Epithelial cell of prostate (primary cell): ENCODE measurements at regions not wholly inside any gene's neighbourhood (a gene's known extent, or its start where the extent isn't known, plus 50 kb on each side); places are given as distances from the start of the nearest gene placed in this dataset.

Source experiments
- DNase-seq: peaks from one replicate; pipeline ENCODE4 v3.0.0-alpha.2; 2011; ENCODE audit warnings: low read depth, low spot score
- H3K27ac ChIP-seq: fragments of 450-650 bp; 2 replicates; pipeline ENCODE4 v1.5.1; 2017; ENCODE audit warnings: mild to moderate bottlenecking

DNA sequence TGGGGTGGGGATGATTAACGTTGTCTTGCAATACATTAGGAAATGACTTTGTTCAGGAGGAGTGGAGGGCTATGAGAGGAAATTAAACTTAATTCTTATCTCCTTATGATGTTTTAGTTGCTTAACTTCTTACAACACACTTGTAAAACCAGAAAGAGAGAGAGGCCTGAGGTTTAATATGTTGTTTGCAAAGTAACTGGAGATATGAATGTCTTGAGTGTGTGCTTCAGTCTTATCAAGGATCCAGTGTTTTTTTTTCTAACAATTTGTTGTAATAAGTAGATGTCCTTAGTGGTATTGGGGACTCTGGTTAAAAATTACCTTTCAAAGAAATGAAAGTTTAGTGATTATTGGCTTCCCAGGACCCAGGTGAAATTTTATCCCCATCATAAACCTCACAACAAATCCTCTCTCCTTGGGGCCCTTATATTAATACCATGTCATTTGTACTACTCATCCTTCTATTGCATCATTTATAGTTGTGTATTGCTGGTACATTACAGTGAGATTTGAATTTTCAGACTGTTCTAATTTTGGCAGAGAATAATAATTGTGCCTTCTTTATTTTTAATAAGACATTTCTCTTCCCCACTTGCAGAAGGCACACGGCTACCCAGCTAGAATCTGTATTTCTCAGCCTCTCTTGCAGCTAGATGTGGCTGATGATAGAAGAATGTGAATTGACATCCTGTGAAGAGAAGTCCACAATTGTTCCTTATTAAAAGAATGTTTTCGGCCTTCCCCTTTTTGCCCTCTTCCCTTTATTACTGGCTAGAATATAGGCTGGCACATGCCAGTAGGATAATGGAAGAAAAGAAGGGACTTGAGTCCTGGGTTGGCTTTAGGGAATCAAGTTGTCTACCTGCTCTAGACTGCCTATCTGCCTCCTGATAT, 91.9 kb upstream of the CXCR4 start:
- DNase-seq: no peak
- H3K27ac ChIP-seq: no peak overlapping the region

- no peak overlapping the region for H3K27ac ChIP-seq
- no peak for DNase-seq
Observed at GRCh38 chr2:136208682-136209420, 90.9 kb upstream of the CXCR4 start.

DNA sequence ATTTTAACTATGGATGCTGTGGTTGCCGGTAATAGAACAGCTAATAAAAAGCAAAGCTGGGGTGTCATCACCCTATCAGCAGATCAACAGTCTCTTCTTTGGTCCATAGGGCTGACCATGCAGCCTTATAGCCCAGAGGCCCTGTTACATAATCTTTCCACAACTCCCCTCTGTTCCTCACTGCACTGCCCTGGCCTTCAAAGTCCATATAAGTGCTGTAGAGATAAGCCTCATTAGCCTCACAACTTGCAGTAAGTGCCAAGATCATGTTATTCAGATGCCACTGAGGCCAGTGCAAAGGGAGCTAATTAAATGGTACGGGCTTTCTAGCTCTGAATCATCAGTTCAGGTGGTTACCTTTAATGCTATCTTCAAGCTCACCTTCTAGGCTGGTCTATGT, 89.7 kb upstream of the CXCR4 start:
- no peak overlapping the region for H3K27ac ChIP-seq
- DNase-seq: no peak

GRCh38 chr2:136207030-136207623, 89.2 kb upstream of the CXCR4 start:
- DNase-seq: no peak
- no peak overlapping the region for H3K27ac ChIP-seq

GRCh38 chr2:136206613-136207012, 88.7 kb upstream of the CXCR4 start:
- H3K27ac ChIP-seq: no peak overlapping the region

GRCh38 chr2:136205615-136206014, 87.7 kb upstream of the CXCR4 start:
- H3K27ac ChIP-seq: no peak overlapping the region
- DNase-seq: no peak

More at GRCh38 chr2:136206613-136207012, 88.7 kb upstream of the CXCR4 start:
- no peak for DNase-seq

- H3K27ac ChIP-seq: no peak overlapping the region
- DNase-seq: no peak
Observed at GRCh38 chr2:136204971-136205370, 87.0 kb upstream of the CXCR4 start.

DNA sequence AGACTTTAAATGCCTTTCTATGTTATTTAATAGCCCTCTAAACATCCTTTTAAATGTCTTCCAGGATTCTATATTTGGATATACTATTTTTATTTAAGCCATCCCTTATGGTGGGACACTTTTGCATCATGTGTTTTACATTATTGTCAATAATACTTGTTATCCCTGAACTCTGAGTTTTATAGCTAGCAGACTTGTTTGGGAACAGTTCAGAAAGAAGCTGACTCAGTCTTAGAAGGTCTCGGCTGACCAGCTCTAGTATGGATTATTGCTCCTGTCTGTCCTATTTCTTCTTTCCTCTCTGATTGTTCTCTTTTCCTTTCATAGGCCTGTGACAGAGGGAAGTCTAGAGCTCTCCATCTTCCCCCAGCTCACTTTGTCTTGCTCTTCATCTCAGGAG, 77.3 kb upstream of the CXCR4 start:
- DNase-seq: no peak

GRCh38 chr2:136191041-136191440, 73.1 kb upstream of the CXCR4 start:
- H3K27ac ChIP-seq: no peak overlapping the region
- no peak for DNase-seq

More for the DNA sequence above, 77.3 kb upstream of the CXCR4 start:
- no peak overlapping the region for H3K27ac ChIP-seq

DNA sequence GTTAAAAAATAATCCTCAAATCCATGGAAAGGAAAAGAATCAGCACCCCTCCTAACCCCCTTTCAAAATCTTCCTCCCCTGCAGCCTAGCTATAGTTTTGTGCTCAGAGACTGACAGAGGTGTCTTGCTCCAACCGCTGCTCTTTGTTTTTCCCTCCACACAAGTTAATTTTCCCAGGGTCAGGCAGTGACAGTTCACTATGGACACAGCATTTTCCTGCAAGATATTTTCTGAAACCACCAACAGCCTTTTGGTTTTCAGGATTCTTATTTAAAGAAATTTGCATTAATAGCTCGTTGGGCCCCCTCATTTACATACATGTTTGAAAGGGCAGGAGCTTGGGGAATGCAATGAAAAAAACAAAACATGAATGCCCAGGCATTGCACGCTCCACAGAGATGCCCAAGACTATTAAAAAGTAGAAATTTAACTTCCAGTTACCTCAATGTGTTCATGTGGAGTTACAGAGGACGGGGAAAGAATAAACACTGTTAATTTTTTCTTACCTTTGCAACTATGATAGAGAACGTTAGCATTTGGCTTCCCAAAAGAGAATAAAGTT, 71.4 kb upstream of the CXCR4 start:
- no peak overlapping the region for H3K27ac ChIP-seq
- DNase-seq: no peak

- H3K27ac ChIP-seq: no peak overlapping the region
- DNase-seq: no peak
Observed at GRCh38 chr2:136188086-136188485, 70.1 kb upstream of the CXCR4 start.

DNA sequence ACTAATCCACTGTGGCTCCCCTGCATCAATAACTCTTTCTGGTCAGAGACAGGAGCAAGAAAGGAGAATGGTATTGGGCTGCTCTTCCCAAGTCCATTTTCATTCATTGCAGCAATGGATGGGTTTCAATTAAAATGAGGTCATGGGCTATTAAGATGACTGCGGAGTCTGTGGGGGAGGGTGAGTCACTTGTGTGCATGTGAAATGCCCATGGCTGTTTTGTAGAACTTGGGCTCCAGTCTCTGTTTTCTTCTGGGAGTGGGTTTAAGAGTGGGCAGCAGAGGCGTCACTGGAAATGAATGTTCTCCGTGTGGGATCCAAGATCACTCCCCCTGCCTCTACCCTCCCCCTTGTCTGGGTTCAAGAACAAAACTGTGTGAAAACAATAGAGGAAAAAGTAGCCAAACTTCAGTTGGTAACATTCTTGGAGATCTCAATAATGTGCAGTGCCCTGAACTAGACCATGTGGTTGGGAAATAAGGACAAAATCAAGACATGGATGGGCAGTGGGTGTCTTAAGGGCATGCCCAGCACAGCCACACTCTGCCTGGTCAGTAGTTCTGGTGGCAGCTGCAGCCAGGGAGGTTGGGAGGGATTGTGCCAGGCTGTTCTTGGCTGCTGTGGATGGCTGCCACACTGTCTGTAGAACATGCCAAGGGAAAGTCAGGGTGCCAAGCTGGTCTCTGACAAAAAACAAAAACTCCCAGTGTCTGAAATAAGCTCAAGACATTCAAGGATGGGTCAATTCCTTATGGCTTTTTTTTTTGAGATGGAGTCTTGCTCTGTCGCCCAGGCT, 68.2 kb upstream of the CXCR4 start:
- DNase-seq: no peak
- no peak overlapping the region for H3K27ac ChIP-seq

DNA sequence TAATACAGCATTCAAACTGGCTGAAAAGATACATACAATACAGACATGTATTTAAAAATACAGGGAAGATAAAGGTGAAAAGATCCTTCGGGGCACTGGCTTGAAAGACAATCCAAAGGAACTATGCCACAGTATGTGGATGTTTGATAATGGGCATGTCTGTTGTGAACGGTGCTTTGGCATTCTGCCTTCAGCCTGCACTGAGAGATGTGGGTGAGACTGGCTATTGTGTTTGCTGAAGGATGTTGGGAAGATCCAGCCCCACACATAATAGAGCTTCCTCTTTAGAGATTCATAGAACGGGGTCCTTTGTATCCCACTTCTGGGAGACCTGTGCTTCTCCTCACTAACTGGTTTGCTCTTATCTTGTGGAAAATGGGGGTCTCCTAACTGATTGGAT, 65.1 kb upstream of the CXCR4 start:
- DNase-seq: no peak
- H3K27ac ChIP-seq: no peak overlapping the region

DNA sequence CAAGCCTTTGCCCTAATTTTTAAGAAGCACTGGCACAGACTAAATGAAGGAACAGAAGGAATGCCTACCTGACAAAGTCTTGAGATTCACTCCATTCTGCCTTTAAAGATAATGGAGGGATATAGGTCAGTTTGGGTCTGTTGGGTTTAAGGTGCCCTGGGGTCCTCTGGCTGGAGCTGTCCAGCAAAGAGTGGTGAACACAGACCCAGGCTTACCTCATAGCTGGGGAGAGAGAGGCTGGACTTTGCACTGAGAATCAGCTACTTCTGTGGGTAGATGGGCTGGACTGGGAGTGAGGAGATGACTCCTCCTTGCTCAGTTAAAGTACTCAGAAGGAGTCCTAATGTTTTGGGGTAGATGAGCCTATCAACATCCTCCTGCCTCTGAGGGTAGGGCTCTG, 64.4 kb upstream of the CXCR4 start:
- H3K27ac ChIP-seq: no peak overlapping the region
- no peak for DNase-seq

GRCh38 chr2:136179602-136179975, 61.6 kb upstream of the CXCR4 start:
- DNase-seq: no peak
- H3K27ac ChIP-seq: no peak overlapping the region

GRCh38 chr2:136178941-136179601, 61.1 kb upstream of the CXCR4 start:
- H3K27ac ChIP-seq: no peak overlapping the region
- DNase-seq: no peak

- no peak overlapping the region for H3K27ac ChIP-seq
- no peak for DNase-seq
Observed at GRCh38 chr2:136175868-136176267, 57.9 kb upstream of the CXCR4 start.

- no peak overlapping the region for H3K27ac ChIP-seq
- DNase-seq: no peak
Observed at GRCh38 chr2:136175466-136175865, 57.5 kb upstream of the CXCR4 start.

GRCh38 chr2:136173126-136173525, 55.2 kb upstream of the CXCR4 start:
- DNase-seq: no peak

GRCh38 chr2:136171223-136171622, 53.3 kb upstream of the CXCR4 start:
- no peak for DNase-seq
- no peak overlapping the region for H3K27ac ChIP-seq

More at GRCh38 chr2:136173126-136173525, 55.2 kb upstream of the CXCR4 start:
- H3K27ac ChIP-seq: no peak overlapping the region
